ENCODE measurements at regions not wholly inside any gene's neighbourhood (a gene's known extent, or its start where the extent isn't known, plus 50 kb on each side); places are given as distances from the start of the nearest gene placed in this dataset.

DNA sequence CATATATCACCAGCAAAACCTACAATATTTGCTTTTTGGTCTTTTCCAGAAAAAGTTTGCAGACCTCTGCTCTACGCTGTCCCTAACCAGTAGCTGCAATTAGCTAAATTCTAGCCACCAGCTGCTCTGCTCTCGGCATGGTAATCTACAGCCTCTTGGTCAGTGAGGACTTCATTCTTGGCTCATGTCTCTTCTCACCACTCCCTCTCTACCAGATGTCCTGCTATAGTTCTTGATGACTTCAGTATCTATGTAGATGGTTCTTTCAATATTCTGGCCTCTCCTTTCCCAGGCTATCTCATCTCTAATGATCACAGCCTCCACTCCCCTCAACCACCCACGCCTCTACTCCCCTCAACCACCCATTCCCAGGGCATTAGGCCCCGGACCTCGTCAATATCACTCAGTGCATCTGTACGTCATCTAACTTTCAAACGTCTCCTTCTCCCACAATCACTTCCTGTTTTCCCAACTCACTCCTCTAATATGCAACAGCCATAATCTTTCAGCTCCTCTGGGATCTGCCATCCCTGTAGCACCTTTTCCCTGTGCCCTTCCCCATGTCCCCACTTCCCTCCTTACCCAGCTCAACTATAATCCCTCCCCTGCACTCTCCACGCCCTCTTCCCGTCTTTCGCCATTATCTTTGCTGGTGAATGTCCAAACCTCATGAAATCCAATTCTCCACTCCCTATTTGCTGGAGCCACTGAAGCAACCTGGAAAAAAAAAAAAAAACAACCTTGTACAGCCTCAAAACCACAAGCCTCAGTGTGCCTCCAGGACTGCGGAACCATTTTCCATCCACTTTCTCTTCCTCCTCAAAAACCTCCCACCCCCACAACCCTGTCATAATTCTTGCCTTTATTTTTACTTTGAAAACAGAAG, 429.4 kb upstream of the PROK2 start:
- Histone ChIP-seq H3K4me2 (no peak overlapping the region), H3K4me3 (no peak overlapping the region), H3F3A (ENCODE audit: insufficient read depth, low read depth) (no peaks in the 10 kb centered on the region), H3K9me3 (ENCODE audit: insufficient read depth, low read depth) (no peaks in the 10 kb centered on the region), H3K9me2 (ENCODE audit: insufficient read depth) (no peaks in the 10 kb centered on the region), H3K36me3 (ENCODE audit: low read depth) (no peaks in the 10 kb centered on the region), H3K79me2 (ENCODE audit: low read depth) (no peaks in the 10 kb centered on the region), H3K27me3 (ENCODE audit: insufficient read depth, low read depth) (no peaks in the 10 kb centered on the region), H2AFZ (no peak overlapping the region), H4K20me1 (ENCODE audit: insufficient read depth) (no peaks in the 10 kb centered on the region), H3K27ac (no peak overlapping the region), H3K4me1 (replicated peaks; ENCODE audit: insufficient read depth) (no peaks in the 10 kb centered on the region)
- TF ChIP-seq EZH2 (IDR thresholded peaks at IDR 0.05; ENCODE audit: low read depth), result no peak
- no peak for TF ChIP-seq CTCF (conservative IDR thresholded peaks at IDR 0.05)
- BruUV-seq (replicated peaks), result no TSS peak
- intact Hi-C loops (cut with micrococcal nuclease; ENCODE audit: unreplicated experiment), result no loop called here
- ChIA-PET CTCF (no interaction called here), POLR2A (ENCODE audit: unreplicated experiment) (no interaction called here)
- no peak for DNase-seq

- TF ChIP-seq EZH2 (IDR thresholded peaks at IDR 0.05; ENCODE audit: low read depth), result no peak
- TF ChIP-seq CTCF (conservative IDR thresholded peaks at IDR 0.05), result no peak
These were observed 428.5 kb upstream of the PROK2 start for GRCh38 chr3:72213296-72214065.

GRCh38 chr3:72212396-72212795, 427.4 kb upstream of the PROK2 start:
- CTCF ChIA-PET, result no interaction called here

More at GRCh38 chr3:72213296-72214065, 428.5 kb upstream of the PROK2 start:
- H3K4me2 ChIP-seq, result no peak overlapping the region
- H3K27ac ChIP-seq, result no peak overlapping the region
- no peaks in the 10 kb centered on the region for H4K20me1 ChIP-seq (ENCODE audit: insufficient read depth)
- BruUV-seq (replicated peaks), result no TSS peak
- no peaks in the 10 kb centered on the region for H3K27me3 ChIP-seq (ENCODE audit: insufficient read depth, low read depth)
- CTCF ChIA-PET, result no interaction called here
- no peaks in the 10 kb centered on the region for H3K79me2 ChIP-seq (ENCODE audit: low read depth)
- no peak overlapping the region for H2AFZ ChIP-seq
- intact Hi-C loops (cut with micrococcal nuclease; ENCODE audit: unreplicated experiment), result no loop called here
- no peaks in the 10 kb centered on the region for H3K9me2 ChIP-seq (ENCODE audit: insufficient read depth)
- POLR2A ChIA-PET (ENCODE audit: unreplicated experiment), result no interaction called here
- no peaks in the 10 kb centered on the region for H3K36me3 ChIP-seq (ENCODE audit: low read depth)
- H3K4me3 ChIP-seq, result no peak overlapping the region
- no peaks in the 10 kb centered on the region for H3K9me3 ChIP-seq (ENCODE audit: insufficient read depth, low read depth)
- DNase-seq, result no peak
- no peaks in the 10 kb centered on the region for H3F3A ChIP-seq (ENCODE audit: insufficient read depth, low read depth)
- H3K4me1 ChIP-seq (replicated peaks; ENCODE audit: insufficient read depth), result no peaks in the 10 kb centered on the region

More at GRCh38 chr3:72212396-72212795, 427.4 kb upstream of the PROK2 start:
- Histone ChIP-seq H3K9me2 (ENCODE audit: insufficient read depth) (no peaks in the 10 kb centered on the region), H3K4me3 (no peak overlapping the region), H3F3A (ENCODE audit: insufficient read depth, low read depth) (no peaks in the 10 kb centered on the region), H3K27me3 (ENCODE audit: insufficient read depth, low read depth) (no peaks in the 10 kb centered on the region), H3K4me2 (no peak overlapping the region), H2AFZ (no peak overlapping the region), H3K79me2 (ENCODE audit: low read depth) (no peaks in the 10 kb centered on the region), H3K36me3 (ENCODE audit: low read depth) (no peaks in the 10 kb centered on the region), H4K20me1 (ENCODE audit: insufficient read depth) (no peaks in the 10 kb centered on the region), H3K4me1 (replicated peaks; ENCODE audit: insufficient read depth) (no peaks in the 10 kb centered on the region), H3K9me3 (ENCODE audit: insufficient read depth, low read depth) (no peaks in the 10 kb centered on the region), H3K27ac (no peak overlapping the region)
- no peak for DNase-seq
- no TSS peak for BruUV-seq (replicated peaks)
- POLR2A ChIA-PET (ENCODE audit: unreplicated experiment), result no interaction called here
- no peak for TF ChIP-seq CTCF (conservative IDR thresholded peaks at IDR 0.05)
- no peak for TF ChIP-seq EZH2 (IDR thresholded peaks at IDR 0.05; ENCODE audit: low read depth)
- intact Hi-C loops (cut with micrococcal nuclease; ENCODE audit: unreplicated experiment), result no loop called here
